ENCODE measurements at regions not wholly inside any gene's neighbourhood (a gene's known extent, or its start where the extent isn't known, plus 50 kb on each side); places are given as distances from the start of the nearest gene placed in this dataset.
A peak's percentile ranks its signal among the peaks of the same experiment; 100 is the strongest.

DNA sequence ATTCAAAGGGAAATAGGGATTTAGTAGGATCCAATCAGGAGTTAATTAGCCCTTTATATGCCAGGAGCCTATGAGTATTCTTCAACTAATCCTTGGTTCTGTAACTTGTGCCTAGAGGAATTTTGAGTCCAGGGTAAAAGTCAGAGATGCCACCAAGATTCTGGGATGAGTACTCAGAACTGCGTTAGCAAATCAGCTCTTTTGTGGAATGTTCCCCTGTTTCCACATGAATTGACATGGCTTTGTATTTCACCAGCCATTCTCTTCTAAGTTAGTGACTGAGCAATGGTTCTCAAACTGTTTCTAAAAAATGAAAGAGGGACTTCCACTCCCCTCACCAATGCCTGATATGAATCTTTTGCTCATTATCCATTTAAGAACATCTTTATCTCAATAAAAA, 508.7 kb downstream of the SOX2 start:
- H3K27ac ChIP-seq = no peak overlapping the region
- TF ChIP-seq, protein P1, sequence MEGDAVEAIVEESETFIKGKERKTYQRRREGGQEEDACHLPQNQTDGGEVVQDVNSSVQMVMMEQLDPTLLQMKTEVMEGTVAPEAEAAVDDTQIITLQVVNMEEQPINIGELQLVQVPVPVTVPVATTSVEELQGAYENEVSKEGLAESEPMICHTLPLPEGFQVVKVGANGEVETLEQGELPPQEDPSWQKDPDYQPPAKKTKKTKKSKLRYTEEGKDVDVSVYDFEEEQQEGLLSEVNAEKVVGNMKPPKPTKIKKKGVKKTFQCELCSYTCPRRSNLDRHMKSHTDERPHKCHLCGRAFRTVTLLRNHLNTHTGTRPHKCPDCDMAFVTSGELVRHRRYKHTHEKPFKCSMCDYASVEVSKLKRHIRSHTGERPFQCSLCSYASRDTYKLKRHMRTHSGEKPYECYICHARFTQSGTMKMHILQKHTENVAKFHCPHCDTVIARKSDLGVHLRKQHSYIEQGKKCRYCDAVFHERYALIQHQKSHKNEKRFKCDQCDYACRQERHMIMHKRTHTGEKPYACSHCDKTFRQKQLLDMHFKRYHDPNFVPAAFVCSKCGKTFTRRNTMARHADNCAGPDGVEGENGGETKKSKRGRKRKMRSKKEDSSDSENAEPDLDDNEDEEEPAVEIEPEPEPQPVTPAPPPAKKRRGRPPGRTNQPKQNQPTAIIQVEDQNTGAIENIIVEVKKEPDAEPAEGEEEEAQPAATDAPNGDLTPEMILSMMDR (conservative IDR thresholded peaks at IDR 0.05) = no peak

DNA sequence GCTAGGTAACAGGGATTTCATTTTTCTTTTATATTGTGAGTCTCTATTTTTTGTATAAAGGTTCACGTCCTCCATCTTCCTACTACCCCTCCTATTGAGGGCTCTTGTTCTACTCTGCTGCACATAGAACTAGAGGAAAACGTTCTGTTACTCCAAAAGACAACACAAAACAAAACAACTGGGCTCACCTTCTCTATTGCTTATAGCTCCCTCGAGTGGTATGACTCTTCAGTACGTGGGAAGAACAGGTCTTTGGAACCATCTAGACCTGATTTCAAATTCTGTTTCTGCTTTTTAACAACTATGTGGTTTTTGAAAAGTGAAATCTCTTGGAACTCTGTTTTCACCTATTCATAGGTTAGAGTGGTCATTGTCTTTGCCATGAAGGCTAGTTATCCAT, 515.3 kb downstream of the SOX2 start:
- TF ChIP-seq, protein P1 (conservative IDR thresholded peaks at IDR 0.05) = no peak
- no peak overlapping the region for H3K27ac ChIP-seq

DNA sequence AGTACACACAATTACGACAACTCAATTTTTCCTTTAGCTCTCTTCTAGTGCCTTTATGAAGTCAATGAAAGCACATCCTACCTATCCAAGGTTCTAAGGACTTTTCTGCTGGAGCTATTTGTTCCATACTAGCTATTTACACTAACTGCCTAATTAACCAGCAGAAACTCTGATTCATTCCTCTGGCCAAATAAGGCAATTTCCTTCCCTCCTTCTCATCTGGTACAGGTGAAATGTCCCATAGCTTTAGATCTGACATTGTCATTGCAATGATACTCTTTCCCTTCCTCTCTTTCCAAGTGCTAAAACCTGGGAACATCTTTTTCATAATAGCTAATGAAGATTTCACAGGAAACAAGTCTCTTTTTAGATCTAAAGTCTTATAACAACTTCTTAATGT, 521.7 kb downstream of the SOX2 start:
- TF ChIP-seq, protein P1 (conservative IDR thresholded peaks at IDR 0.05) = no peak
- H3K27ac ChIP-seq = peak overlapping the region; percentile 37

DNA sequence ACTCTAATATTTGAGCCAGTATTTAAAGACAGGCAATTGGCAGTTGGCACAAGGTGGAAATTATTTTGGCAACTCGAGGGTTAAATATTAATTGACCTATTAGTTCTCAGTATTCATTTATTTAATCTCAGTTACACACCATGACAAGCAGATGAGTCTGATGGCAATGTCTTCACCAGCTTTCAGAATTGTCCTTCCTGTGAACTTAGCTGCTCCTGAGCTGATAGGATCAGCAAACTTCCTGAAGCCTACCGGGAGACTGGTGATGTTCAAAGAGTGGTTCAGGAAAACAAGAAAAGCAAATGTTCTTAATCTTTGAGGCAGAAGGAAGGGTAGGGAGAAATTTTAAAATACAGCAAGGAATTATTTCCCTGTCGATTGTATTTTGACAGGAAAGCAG, 522.2 kb downstream of the SOX2 start:
- TF ChIP-seq, protein P1 (conservative IDR thresholded peaks at IDR 0.05) = no peak
- H3K27ac ChIP-seq = peak overlapping the region; percentile 37

DNA sequence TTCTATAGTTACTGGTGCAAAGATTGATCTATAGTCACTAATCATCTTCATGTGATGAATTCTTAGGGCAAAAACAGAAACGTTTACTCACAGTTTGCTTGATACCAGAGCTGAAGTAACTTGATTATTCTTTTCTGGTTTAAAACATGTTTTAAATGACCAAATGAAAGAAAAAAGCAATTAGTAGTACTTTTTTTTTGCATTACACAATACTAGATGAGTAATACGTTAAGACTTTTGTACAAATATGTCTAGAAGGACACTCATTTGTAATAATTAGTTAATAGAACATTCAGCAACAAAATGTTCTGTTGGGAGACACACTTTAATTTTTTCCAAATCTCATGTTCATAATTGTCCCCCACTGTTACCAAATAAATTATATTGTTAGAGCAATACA, 523.2 kb downstream of the SOX2 start:
- TF ChIP-seq, protein P1 (conservative IDR thresholded peaks at IDR 0.05) = no peak
- peak overlapping the region; percentile 37 for H3K27ac ChIP-seq

DNA sequence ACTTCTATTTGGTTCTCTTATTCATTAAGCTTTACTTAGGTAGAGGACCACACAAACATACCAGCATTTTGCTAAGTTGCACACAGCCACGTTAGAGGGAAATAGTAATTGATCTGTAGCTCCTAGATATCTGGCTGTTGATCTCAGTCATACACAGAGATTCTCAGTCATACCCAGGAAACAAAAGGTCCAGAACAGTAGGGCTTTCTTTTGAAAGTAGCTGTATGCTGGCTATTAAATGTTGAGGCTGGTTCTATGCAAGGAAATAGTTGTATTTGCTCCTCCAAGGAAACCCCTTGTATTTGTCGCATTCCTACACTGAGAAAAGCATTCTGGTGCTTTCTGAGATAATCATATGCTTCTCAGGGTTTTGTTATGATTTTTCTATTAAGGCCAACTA, 523.8 kb downstream of the SOX2 start:
- H3K27ac ChIP-seq = no peak overlapping the region
- TF ChIP-seq, protein P1 (conservative IDR thresholded peaks at IDR 0.05) = no peak

DNA sequence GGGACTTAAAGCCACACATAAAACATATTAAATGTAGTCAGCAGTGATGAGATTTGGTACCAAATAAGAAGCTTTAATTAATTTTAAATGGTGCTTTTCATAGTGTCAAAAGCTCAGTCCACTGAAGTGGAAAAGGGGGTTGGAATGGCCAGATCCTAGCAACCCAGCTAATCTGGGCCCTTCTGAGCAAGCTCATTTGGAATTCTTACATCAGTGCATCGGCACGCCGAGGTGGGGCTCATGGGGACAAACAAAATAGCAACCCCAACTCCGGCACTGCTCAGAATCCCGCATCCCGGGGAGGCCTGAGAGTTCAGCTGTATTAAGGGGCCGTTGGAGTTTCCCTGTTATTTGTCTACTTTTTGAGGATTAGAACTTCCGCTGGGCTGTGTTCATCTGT, 526.4 kb downstream of the SOX2 start:
- TF ChIP-seq, protein P1 (conservative IDR thresholded peaks at IDR 0.05) = no peak
- H3K27ac ChIP-seq = no peak overlapping the region

DNA sequence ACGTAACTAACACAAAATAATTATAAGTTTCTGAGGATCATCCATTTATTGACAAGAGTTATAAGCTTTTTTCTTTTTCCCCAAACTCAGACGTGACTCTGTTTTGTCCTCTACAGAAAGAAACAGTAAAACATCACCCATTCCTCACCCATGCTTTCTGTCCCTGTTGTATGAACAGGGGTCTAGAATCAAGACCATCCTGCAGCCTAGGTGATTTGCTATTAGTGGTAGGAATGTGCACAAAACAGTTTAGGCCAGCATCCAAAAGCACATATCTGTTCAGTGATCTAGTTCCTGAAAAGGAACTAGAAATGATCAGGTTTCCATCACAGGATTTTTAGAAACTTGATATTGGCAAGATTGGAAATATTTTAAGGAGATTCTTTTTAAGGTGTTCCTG, 527.6 kb downstream of the SOX2 start:
- H3K27ac ChIP-seq = no peak overlapping the region
- TF ChIP-seq, protein P1 (conservative IDR thresholded peaks at IDR 0.05) = no peak

All from VCaP (cell line).